HCT116 (cell line): ENCODE measurements at regions not wholly inside any gene's neighbourhood (a gene's known extent, or its start where the extent isn't known, plus 50 kb on each side); places are given as distances from the start of the nearest gene placed in this dataset.

ENCODE experiments used
- ATAC-seq: fragments of 200-7000 bp; cut with Tn5 transposase; 2 replicates; pipeline ENCODE4 v1.9.1; 2020; ENCODE audit warnings: mild to moderate bottlenecking, moderate library complexity
- BruUV-seq: library from RNA; stranded (reverse); fragments of 400-500 nt; replicated peaks from 2 replicates; lab custom pipeline; 2021; lab: Mats Ljungman, UMichigan
- CTCF ChIA-PET: fragments of 300-600 bp; sonication (Branson Sonifier 250); formaldehyde crosslinking; loops from one replicate; lab custom pipeline; 2021; ENCODE audit warnings: antibody characterized with exemption; lab: Charles Lee
- POLR2A ChIA-PET: fragments of 300-600, 350-600 bp; sonication (Branson Sonifier 250); formaldehyde crosslinking; loops from one replicate; lab custom pipeline; 2021; ENCODE audit warnings: antibody characterized with exemption; lab: Charles Lee
- RAD21 ChIA-PET, 2 experiments: fragments of 300-600 bp; sonication (Branson Sonifier 250); formaldehyde crosslinking; loops; one replicate each; lab custom pipeline; 2023; ENCODE audit warnings: low total read pairs in 2 of 2; ENCODE audit not compliant: uncharacterized antibody in 2 of 2, unreplicated experiment in 2 of 2, low non-redundant PET in 1 of 2; lab: Charles Lee
- DNase-seq: peaks from one replicate; pipeline ENCODE4 v3.0.0-alpha.2; 2010; ENCODE audit warnings: low read depth, low spot score
- H2AFZ ChIP-seq: fragments of 200-600 bp; shearing (Covaris generic), sonication (generic); 2 replicates; pipeline ENCODE4 v1.6.1; 2017; ENCODE audit warnings: low read depth, mixed run types, mixed read lengths, antibody characterized with exemption, low read length; ENCODE audit not compliant: poor library complexity, severe bottlenecking
- H3K27ac ChIP-seq: 2 replicates; pipeline ENCODE4 v1.5.1; 2012; ENCODE audit warnings: low read depth, low read length
- H3K27me3 ChIP-seq: fragments of 200-600 bp; sonication (generic); 2 replicates; pipeline ENCODE4 v1.6.1; 2016; ENCODE audit warnings: mixed run types, low read length, mixed read lengths; ENCODE audit not compliant: insufficient read depth
- H3K36me3 ChIP-seq, 2 experiments: fragments of 200-500 bp in 1 of 2; fragments of 200-600 bp in 1 of 2; sonication (Bioruptor generic) in 1 of 2; sonication (generic) in 1 of 2; 2 replicates each; pipeline versions ENCODE4 v1.5.1 to v1.6.1; 2014 to 2016; ENCODE audit warnings: low read length in 2 of 2, inconsistent platforms in 1 of 2, mixed read lengths in 1 of 2, mixed run types in 1 of 2; ENCODE audit not compliant: insufficient read depth in 2 of 2, control insufficient read depth in 1 of 2
- H3K4me1 ChIP-seq, 2 experiments: fragments of 200-600 bp in 1 of 2; sonication (generic) in 1 of 2; 2 replicates each; pipeline versions ENCODE4 v1.5.1 to v1.6.1; 2012 to 2017; ENCODE audit warnings: low read length in 2 of 2, inconsistent platforms in 1 of 2, mild to moderate bottlenecking in 1 of 2, mixed read lengths in 1 of 2, mixed run types in 1 of 2, moderate library complexity in 1 of 2; ENCODE audit not compliant: insufficient read depth in 2 of 2, control insufficient read depth in 1 of 2
- H3K4me2 ChIP-seq: fragments of 200-600 bp; sonication (generic); 2 replicates; pipeline ENCODE4 v1.6.1; 2017; ENCODE audit warnings: mixed run types, low read length, mixed read lengths
- H3K4me3 ChIP-seq, 2 experiments: fragments of 200-600 bp in 1 of 2; sonication (generic) in 1 of 2; replicated peaks in 1 of 2; 2 replicates each; pipeline ENCODE4 v1.5.1; 2011 to 2016; ENCODE audit warnings: low read length in 2 of 2, control low read depth in 1 of 2, low read depth in 1 of 2, mild to moderate bottlenecking in 1 of 2, mixed read lengths in 1 of 2, mixed run types in 1 of 2
- H3K79me2 ChIP-seq: fragments of 200-600 bp; sonication (generic); 2 replicates; pipeline ENCODE4 v1.6.1; 2017; ENCODE audit warnings: mild to moderate bottlenecking, mixed run types, low read length, moderate library complexity, mixed read lengths; ENCODE audit not compliant: insufficient read depth
- H3K9ac ChIP-seq: fragments of 200-600 bp; sonication (generic); 2 replicates; pipeline ENCODE4 v1.6.1; 2016; ENCODE audit warnings: low read length, mixed read lengths
- H3K9me2 ChIP-seq: fragments of 200-600 bp; sonication (generic), shearing (Covaris generic); 2 replicates; pipeline ENCODE4 v1.6.1; 2017; ENCODE audit warnings: mixed run types, mild to moderate bottlenecking, moderate library complexity; ENCODE audit not compliant: insufficient read depth
- H3K9me3 ChIP-seq, 2 experiments: fragments of 200-500 bp in 1 of 2; fragments of 200-600 bp in 1 of 2; sonication (Bioruptor generic) in 1 of 2; sonication (generic) in 1 of 2; 2 replicates each; pipeline ENCODE4 v1.6.1; 2014 to 2017; ENCODE audit warnings: low read length in 2 of 2, mixed read lengths in 2 of 2, inconsistent platforms in 1 of 2, low read depth in 1 of 2, mild to moderate bottlenecking in 1 of 2, mixed run types in 1 of 2, moderate library complexity in 1 of 2; ENCODE audit not compliant: control insufficient read depth in 1 of 2, insufficient read depth in 1 of 2
- H4K20me1 ChIP-seq: fragments of 200-600 bp; sonication (generic), shearing (Covaris generic); 2 replicates; pipeline ENCODE4 v1.6.1; 2017; ENCODE audit warnings: mixed run types, mild to moderate bottlenecking, moderate library complexity; ENCODE audit not compliant: insufficient read depth
- CBX3 ChIP-seq: IDR thresholded peaks from 2 replicates; pipeline ENCODE4 v1.6.1; 2012; ENCODE audit warnings: low read depth
- CEBPB ChIP-seq: IDR thresholded peaks from 2 replicates; pipeline ENCODE4 v1.6.1; 2012; ENCODE audit warnings: low read depth
- FOSL1 ChIP-seq: IDR thresholded peaks from 2 replicates; pipeline ENCODE4 v1.6.1; 2012; ENCODE audit warnings: low read depth
- JUND ChIP-seq: IDR thresholded peaks from 2 replicates; pipeline ENCODE4 v1.6.1; 2012
- POLR2A ChIP-seq: IDR thresholded peaks from 2 replicates; pipeline ENCODE4 v1.7.0; 2011; ENCODE audit warnings: borderline replicate concordance; ENCODE audit not compliant: insufficient read depth, insufficient read length; ENCODE audit errors: extremely low read depth
- POLR2AphosphoS5 ChIP-seq: IDR thresholded peaks from 2 replicates; pipeline ENCODE4 v1.6.1; 2011; ENCODE audit warnings: mild to moderate bottlenecking, low read depth, low read length, moderate library complexity
- REST ChIP-seq: IDR thresholded peaks from 2 replicates; pipeline ENCODE4 v1.6.1; 2012; ENCODE audit warnings: low read depth
- SIN3A ChIP-seq: IDR thresholded peaks from 2 replicates; pipeline ENCODE4 v1.6.1; 2012; ENCODE audit warnings: low read depth
- SP1 ChIP-seq: IDR thresholded peaks from 2 replicates; pipeline ENCODE4 v1.6.1; 2012; ENCODE audit warnings: low read depth
- YY1 ChIP-seq: IDR thresholded peaks from 2 replicates; pipeline ENCODE4 v1.6.1; 2011; ENCODE audit warnings: low read length, low read depth, moderate library complexity, mild to moderate bottlenecking; ENCODE audit not compliant: insufficient replicate concordance; ENCODE audit errors: extremely low read depth
- ZBTB33 ChIP-seq: IDR thresholded peaks from 2 replicates; pipeline ENCODE4 v1.6.1; 2011; ENCODE audit warnings: mild to moderate bottlenecking, low read length, moderate library complexity; ENCODE audit not compliant: insufficient replicate concordance; ENCODE audit errors: extremely low read depth
- ZFX ChIP-seq: fragments of 450-650 bp; IDR thresholded peaks from 2 replicates; pipeline ENCODE4 v1.6.1; 2017
- ZNF274 ChIP-seq: fragments of 200-500 bp; sonication (Bioruptor generic); IDR thresholded peaks from 2 replicates; pipeline ENCODE4 v1.6.1; 2014; ENCODE audit warnings: mild to moderate bottlenecking, low read depth, low read length, inconsistent platforms
- intact Hi-C: fragments of 100-400 bp; cut with micrococcal nuclease; formaldehyde crosslinking; loops from 2 replicates; pipeline ENCODE4 v1.10.0; 2022
- TF ChIP-seq, protein P1 (sequence below): IDR thresholded peaks from 2 replicates; pipeline ENCODE4 v1.6.1; 2012

GRCh38 chr5:164027738-164028137, 522.3 kb downstream of the MAT2B start:
- ATAC-seq: no peak
- Histone ChIP-seq H3K27me3 (no peaks in the 10 kb centered on the region), H3K9ac (no peak overlapping the region), H3K4me1 (no peaks in the 10 kb centered on the region), H3K9me2 (no peaks in the 10 kb centered on the region), H3K9me3 (peaks cover 0 to 15% of the 10 kb centered on the region in 2 experiments; a peak in 2 of 4 replicates), H3K79me2 (no peaks in the 10 kb centered on the region), H3K36me3 (no peaks in the 10 kb centered on the region), H3K27ac (no peak overlapping the region), H4K20me1 (no peaks in the 10 kb centered on the region), H3K4me2 (no peak overlapping the region), H2AFZ (no peak overlapping the region), H3K4me3 (no peak overlapping the region)
- no peak for TF ChIP-seq POLR2AphosphoS5
- TF ChIP-seq YY1: no peak
- TF ChIP-seq CBX3: no peak
- TF ChIP-seq, protein P1, sequence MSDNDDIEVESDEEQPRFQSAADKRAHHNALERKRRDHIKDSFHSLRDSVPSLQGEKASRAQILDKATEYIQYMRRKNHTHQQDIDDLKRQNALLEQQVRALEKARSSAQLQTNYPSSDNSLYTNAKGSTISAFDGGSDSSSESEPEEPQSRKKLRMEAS: no peak
- TF ChIP-seq ZFX: no peak
- TF ChIP-seq ZBTB33: no peak
- intact Hi-C loops: no loop called here
- ChIA-PET CTCF (no interaction called here), RAD21 (no interaction called here), POLR2A (no interaction called here)
- no peak for DNase-seq
- no TSS peak for BruUV-seq

GRCh38 chr5:164038128-164038783, 532.8 kb downstream of the MAT2B start:
- Histone ChIP-seq H3K4me3 (no peak overlapping the region), H3K79me2 (no peaks in the 10 kb centered on the region), H3K36me3 (no peaks in the 10 kb centered on the region), H3K9me3 (peaks cover 3 to 17% of the 10 kb centered on the region in 2 experiments; a peak in 3 of 4 replicates), H3K27ac (no peak overlapping the region), H3K9ac (no peak overlapping the region), H3K9me2 (no peaks in the 10 kb centered on the region), H3K27me3 (no peaks in the 10 kb centered on the region), H3K4me1 (no peaks in the 10 kb centered on the region), H2AFZ (no peak overlapping the region), H4K20me1 (no peaks in the 10 kb centered on the region; the same call in 1 of the 2 replicates), H3K4me2 (no peak overlapping the region)
- ChIA-PET RAD21 (no interaction called here), POLR2A (no interaction called here), CTCF (no interaction called here)
- intact Hi-C loops: no loop called here
- DNase-seq (no peak), ATAC-seq (no peak)
- no TSS peak for BruUV-seq
- TF ChIP-seq SIN3A (no peak), SP1 (no peak), FOSL1 (no peak), CBX3 (no peak), REST (no peak), POLR2A (no peak), JUND (no peak), ZNF274 (no peak), CEBPB (no peak)
